ENCODE measurements at regions not wholly inside any gene's neighbourhood (a gene's known extent, or its start where the extent isn't known, plus 50 kb on each side); places are given as distances from the start of the nearest gene placed in this dataset.

GRCh38 chr15:61759639-61760038 is 300.6 kb downstream of the VPS13C start:
- TF ChIP-seq CTCF (IDR thresholded peaks at IDR 0.05) (no peak), POLR2A (IDR thresholded peaks at IDR 0.05) (no peak)

Measured in uterus (tissue), 2 donors.